HFFc6 (cell line): ENCODE measurements at regions not wholly inside any gene's neighbourhood (a gene's known extent, or its start where the extent isn't known, plus 50 kb on each side); places are given as distances from the start of the nearest gene placed in this dataset.

Source experiments
- DNase-seq: peaks from one replicate; pipeline ENCODE4 v3.0.0-alpha.2; 2018
- H3K27ac Mint-ChIP-seq: 2 replicates; pipeline ENCODE4 v1.8.0; 2020; ENCODE audit warnings: mild to moderate bottlenecking, mixed read lengths
- H3K27me3 Mint-ChIP-seq: 2 replicates; pipeline ENCODE4 v1.8.0; 2021; ENCODE audit warnings: mild to moderate bottlenecking, moderate library complexity, mixed read lengths; ENCODE audit not compliant: insufficient read depth
- H3K36me3 Mint-ChIP-seq: 2 replicates; pipeline ENCODE4 v1.8.0; 2021; ENCODE audit warnings: low read depth, mixed read lengths
- H3K4me1 Mint-ChIP-seq: 2 replicates; pipeline ENCODE4 v1.8.0; 2020; ENCODE audit warnings: low read depth, mixed read lengths
- H3K4me3 Mint-ChIP-seq: 2 replicates; pipeline ENCODE4 v1.8.0; 2020; ENCODE audit warnings: mild to moderate bottlenecking, moderate library complexity, mixed read lengths
- H3K9me3 Mint-ChIP-seq: 2 replicates; pipeline ENCODE4 v1.8.0; 2020; ENCODE audit warnings: mild to moderate bottlenecking, mixed read lengths
- CTCF ChIP-seq: fragments of 200-600 bp; sonication (generic); IDR thresholded peaks from 2 replicates; pipeline ENCODE4 v1.5.0; 2021; ENCODE audit warnings: antibody characterized with exemption, mild to moderate bottlenecking

GRCh38 chr3:97417-98258, 98.9 kb upstream of the CHL1 start:
- Mint-ChIP-seq H3K9me3 (peaks cover 40% of the 10 kb centered on the region), H3K27ac (no peak overlapping the region), H3K36me3 (no peaks in the 10 kb centered on the region), H3K4me1 (no peaks in the 10 kb centered on the region), H3K27me3 (no peaks in the 10 kb centered on the region), H3K4me3 (no peak overlapping the region)
- no peak for DNase-seq
- TF ChIP-seq CTCF = no peak

DNA sequence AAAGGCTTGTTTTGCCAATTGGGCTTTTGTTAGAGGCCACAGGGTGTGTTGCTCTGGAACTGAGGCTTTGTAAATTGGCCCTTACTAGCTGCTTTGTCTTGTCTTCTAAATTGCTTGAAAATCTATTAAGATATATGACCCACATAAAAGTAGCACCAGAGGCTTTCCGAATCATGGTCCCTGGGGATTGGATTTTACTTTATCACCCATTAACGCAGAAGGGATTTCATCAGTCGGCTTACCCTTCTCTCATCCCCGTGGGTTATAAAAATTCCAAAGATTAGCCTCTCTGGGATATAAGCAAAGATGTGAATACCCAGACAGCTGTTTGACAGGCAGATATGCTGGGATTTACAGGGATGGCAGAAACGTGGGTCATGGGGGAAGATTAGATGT, 98.3 kb upstream of the CHL1 start:
- no peak for TF ChIP-seq CTCF
- H3K36me3 Mint-ChIP-seq = no peaks in the 10 kb centered on the region
- H3K27me3 Mint-ChIP-seq = no peaks in the 10 kb centered on the region
- H3K9me3 Mint-ChIP-seq = peaks cover 40% of the 10 kb centered on the region
- no peak for DNase-seq
- H3K4me3 Mint-ChIP-seq = no peak overlapping the region
- H3K4me1 Mint-ChIP-seq = no peaks in the 10 kb centered on the region
- no peak overlapping the region for H3K27ac Mint-ChIP-seq

DNA sequence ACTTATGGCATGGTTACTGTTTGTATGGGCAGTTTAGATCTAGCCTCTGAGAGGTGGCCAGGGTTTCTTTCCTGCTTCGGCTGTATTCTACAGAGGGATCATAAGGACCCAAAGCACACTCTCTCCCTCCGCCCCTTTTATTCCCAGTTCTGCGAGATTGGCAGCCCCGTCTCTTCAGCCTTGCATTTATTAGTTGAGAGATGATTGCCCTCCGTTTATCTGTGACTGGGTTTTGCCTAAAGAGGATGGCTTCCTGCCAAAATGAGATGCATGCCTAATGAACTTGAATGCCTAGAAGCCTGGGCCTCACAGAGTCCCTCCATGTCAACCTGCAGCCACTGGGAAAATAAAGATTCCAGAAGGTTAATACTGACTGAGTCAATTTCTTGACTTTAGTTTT, 97.1 kb upstream of the CHL1 start:
- peaks cover 43% of the 10 kb centered on the region for H3K9me3 Mint-ChIP-seq
- H3K4me1 Mint-ChIP-seq = no peaks in the 10 kb centered on the region
- H3K27me3 Mint-ChIP-seq = no peaks in the 10 kb centered on the region
- H3K36me3 Mint-ChIP-seq = no peaks in the 10 kb centered on the region
- no peak overlapping the region for H3K4me3 Mint-ChIP-seq
- TF ChIP-seq CTCF = no peak
- no peak overlapping the region for H3K27ac Mint-ChIP-seq
- no peak for DNase-seq

GRCh38 chr3:102484-102883, 94.1 kb upstream of the CHL1 start:
- Mint-ChIP-seq H3K4me1 (no peaks in the 10 kb centered on the region), H3K4me3 (no peak overlapping the region), H3K27me3 (no peaks in the 10 kb centered on the region; the same call in 1 of the 2 replicates), H3K36me3 (no peaks in the 10 kb centered on the region), H3K27ac (no peak overlapping the region), H3K9me3 (peaks cover 42% of the 10 kb centered on the region)
- no peak for TF ChIP-seq CTCF
- DNase-seq = no peak

- no peak for TF ChIP-seq CTCF
- Mint-ChIP-seq H3K4me1 (no peaks in the 10 kb centered on the region), H3K9me3 (peaks cover 40% of the 10 kb centered on the region), H3K36me3 (no peaks in the 10 kb centered on the region), H3K27ac (no peak overlapping the region), H3K27me3 (no peaks in the 10 kb centered on the region; the same call in 1 of the 2 replicates), H3K4me3 (no peak overlapping the region)
- DNase-seq = no peak
Measured at GRCh38 chr3:103991-104390, 92.6 kb upstream of the CHL1 start.
